Nephron progenitor cell (in vitro differentiated cells): ENCODE measurements at regions not wholly inside any gene's neighbourhood (a gene's known extent, or its start where the extent isn't known, plus 50 kb on each side); places are given as distances from the start of the nearest gene placed in this dataset.
A peak's percentile ranks its signal among the peaks of the same experiment; 100 is the strongest.

Experiments used
- DNase-seq: peaks from one replicate; pipeline ENCODE4 v3.0.0; 2021
- H3K27ac Mint-ChIP-seq: 2 replicates; pipeline ENCODE4 v1.8.0; 2021; ENCODE audit warnings: mild to moderate bottlenecking, moderate library complexity, mixed read lengths
- H3K27me3 Mint-ChIP-seq: 2 replicates; pipeline ENCODE4 v1.8.0; 2021; ENCODE audit warnings: mild to moderate bottlenecking, low read depth, mixed read lengths; ENCODE audit not compliant: poor library complexity
- H3K36me3 Mint-ChIP-seq: 2 replicates; pipeline ENCODE4 v1.8.0; 2021; ENCODE audit warnings: low read depth, mixed read lengths
- H3K4me1 Mint-ChIP-seq: 2 replicates; pipeline ENCODE4 v1.8.0; 2021; ENCODE audit warnings: mixed read lengths
- H3K4me3 Mint-ChIP-seq: 2 replicates; pipeline ENCODE4 v1.8.0; 2021; ENCODE audit warnings: mild to moderate bottlenecking, moderate library complexity, mixed read lengths
- H3K9me3 Mint-ChIP-seq: 2 replicates; pipeline ENCODE4 v1.8.0; 2021; ENCODE audit warnings: mild to moderate bottlenecking, moderate library complexity, mixed read lengths
- CTCF ChIP-seq: fragments of 200-600 bp; sonication (generic); IDR thresholded peaks from 2 replicates; pipeline ENCODE4 v1.5.0; 2021; ENCODE audit warnings: antibody characterized with exemption

GRCh38 chr6:51533962-51534361 lies 553.5 kb downstream of the PKHD1 start:
- H3K27ac Mint-ChIP-seq, result no peak overlapping the region
- no peak for DNase-seq
- no peak for TF ChIP-seq CTCF
- no peaks in the 10 kb centered on the region for H3K9me3 Mint-ChIP-seq
- H3K4me3 Mint-ChIP-seq, result no peak overlapping the region
- H3K4me1 Mint-ChIP-seq, result peaks cover 9% of the 10 kb centered on the region
- no peaks in the 10 kb centered on the region for H3K27me3 Mint-ChIP-seq
- no peaks in the 10 kb centered on the region for H3K36me3 Mint-ChIP-seq

GRCh38 chr6:51535327-51535726 lies 552.1 kb downstream of the PKHD1 start:
- Mint-ChIP-seq H3K27ac (no peak overlapping the region), H3K4me3 (no peak overlapping the region), H3K27me3 (no peaks in the 10 kb centered on the region), H3K36me3 (no peaks in the 10 kb centered on the region), H3K4me1 (peaks cover 12% of the 10 kb centered on the region), H3K9me3 (no peaks in the 10 kb centered on the region)
- DNase-seq, result no peak
- TF ChIP-seq CTCF, result no peak

GRCh38 chr6:51536728-51537127 lies 550.7 kb downstream of the PKHD1 start:
- Mint-ChIP-seq H3K27me3 (no peaks in the 10 kb centered on the region), H3K27ac (no peak overlapping the region), H3K4me3 (no peak overlapping the region), H3K36me3 (no peaks in the 10 kb centered on the region), H3K9me3 (no peaks in the 10 kb centered on the region), H3K4me1 (peaks cover 16% of the 10 kb centered on the region)
- DNase-seq, result no peak
- TF ChIP-seq CTCF, result no peak

GRCh38 chr6:51541847-51542246 lies 545.6 kb downstream of the PKHD1 start:
- Mint-ChIP-seq H3K36me3 (no peaks in the 10 kb centered on the region), H3K27ac (no peak overlapping the region), H3K4me1 (peaks cover 15% of the 10 kb centered on the region), H3K27me3 (peaks cover 9% of the 10 kb centered on the region), H3K4me3 (no peak overlapping the region), H3K9me3 (no peaks in the 10 kb centered on the region)
- DNase-seq, result no peak
- no peak for TF ChIP-seq CTCF

- Mint-ChIP-seq H3K27me3 (peaks cover 9% of the 10 kb centered on the region), H3K4me3 (no peak overlapping the region), H3K9me3 (no peaks in the 10 kb centered on the region), H3K4me1 (peaks cover 15% of the 10 kb centered on the region), H3K36me3 (no peaks in the 10 kb centered on the region), H3K27ac (peak overlapping the region; percentile 55)
- TF ChIP-seq CTCF, result no peak
- no peak for DNase-seq
Observed at GRCh38 chr6:51542475-51542874, 544.9 kb downstream of the PKHD1 start.

- no peak for TF ChIP-seq CTCF
- peaks cover 9% of the 10 kb centered on the region for H3K4me1 Mint-ChIP-seq
- H3K27ac Mint-ChIP-seq, result no peak overlapping the region
- no peak overlapping the region for H3K4me3 Mint-ChIP-seq
- no peaks in the 10 kb centered on the region for H3K9me3 Mint-ChIP-seq
- H3K36me3 Mint-ChIP-seq, result no peaks in the 10 kb centered on the region
- peaks cover 5% of the 10 kb centered on the region for H3K27me3 Mint-ChIP-seq
- DNase-seq, result no peak
Observed at GRCh38 chr6:51550243-51550642, 537.2 kb downstream of the PKHD1 start.
